H9 (cell line): ENCODE measurements at regions not wholly inside any gene's neighbourhood (a gene's known extent, or its start where the extent isn't known, plus 50 kb on each side); places are given as distances from the start of the nearest gene placed in this dataset.

ENCODE experiments used
- DNase-seq: peaks from one replicate; pipeline ENCODE4 v3.0.0-alpha.2; 2017
- H2AFZ ChIP-seq: one replicate; pipeline ENCODE4 v1.6.1; 2013; ENCODE audit warnings: mild to moderate bottlenecking, low read length, control low read depth, moderate library complexity
- H2AK5ac ChIP-seq: 2 replicates; pipeline ENCODE4 v1.6.1; 2013; ENCODE audit warnings: low read length, control low read depth, mixed read lengths; ENCODE audit not compliant: insufficient read length
- H2BK120ac ChIP-seq: one replicate; pipeline ENCODE4 v1.6.1; 2013; ENCODE audit warnings: low read depth, mild to moderate bottlenecking, low read length, control low read depth, inconsistent platforms; ENCODE audit not compliant: poor library complexity, severe bottlenecking
- H2BK12ac ChIP-seq: 2 replicates; pipeline ENCODE4 v1.6.1; 2013; ENCODE audit warnings: low read length, control low read depth, mixed read lengths, low read depth; ENCODE audit not compliant: insufficient read length
- H2BK15ac ChIP-seq: 2 replicates; pipeline ENCODE4 v1.6.1; 2013; ENCODE audit warnings: low read depth, low read length, control low read depth
- H2BK20ac ChIP-seq: one replicate; pipeline ENCODE4 v1.6.1; 2013; ENCODE audit warnings: low read depth, mild to moderate bottlenecking, low read length, control low read depth, inconsistent platforms; ENCODE audit not compliant: poor library complexity, severe bottlenecking
- H2BK5ac ChIP-seq: 2 replicates; pipeline ENCODE4 v1.6.1; 2013; ENCODE audit warnings: low read length, control low read depth, mixed read lengths; ENCODE audit not compliant: insufficient read length
- H3K14ac ChIP-seq: 2 replicates; pipeline ENCODE4 v1.6.1; 2013; ENCODE audit warnings: low read length, control low read depth; ENCODE audit not compliant: insufficient read depth
- H3K18ac ChIP-seq: 2 replicates; pipeline ENCODE4 v1.6.1; 2013; ENCODE audit warnings: low read depth, mild to moderate bottlenecking, mixed read lengths, low read length, control low read depth; ENCODE audit not compliant: insufficient read length
- H3K23ac ChIP-seq: 2 replicates; pipeline ENCODE4 v1.6.1; 2013; ENCODE audit warnings: low read length, control low read depth, mixed read lengths, low read depth; ENCODE audit not compliant: insufficient read length
- H3K23me2 ChIP-seq: 2 replicates; pipeline ENCODE4 v1.6.1; 2013; ENCODE audit warnings: low read depth, mild to moderate bottlenecking, mixed read lengths, low read length, control low read depth; ENCODE audit not compliant: insufficient read length, poor library complexity, severe bottlenecking
- H3K27ac ChIP-seq: 2 replicates; pipeline ENCODE4 v1.5.1; 2013; ENCODE audit warnings: low read length, control low read depth, mixed read lengths, low read depth; ENCODE audit not compliant: insufficient read length
- H3K27me3 ChIP-seq: 2 replicates; pipeline ENCODE4 v1.6.1; 2013; ENCODE audit warnings: low read length, control low read depth, inconsistent platforms; ENCODE audit not compliant: insufficient read depth
- H3K4ac ChIP-seq: 2 replicates; pipeline ENCODE4 v1.6.1; 2013; ENCODE audit warnings: low read depth, mild to moderate bottlenecking, control low read depth, inconsistent platforms, low read length, moderate library complexity
- H3K4me1 ChIP-seq: 2 replicates; pipeline ENCODE4 v1.6.1; 2013; ENCODE audit warnings: low read length, control low read depth, inconsistent platforms; ENCODE audit not compliant: insufficient read depth
- H3K4me2 ChIP-seq: 2 replicates; pipeline ENCODE4 v1.6.1; 2013; ENCODE audit warnings: low read length, control low read depth, mixed read lengths; ENCODE audit not compliant: insufficient read length, insufficient read depth
- H3K56ac ChIP-seq: 2 replicates; pipeline ENCODE4 v1.6.1; 2013; ENCODE audit warnings: low read depth, mild to moderate bottlenecking, mixed read lengths, low read length, control low read depth; ENCODE audit not compliant: insufficient read length
- H3K79me1 ChIP-seq: 2 replicates; pipeline ENCODE4 v1.6.1; 2013; ENCODE audit warnings: low read depth, mild to moderate bottlenecking, moderate library complexity, low read length, control low read depth, inconsistent platforms; ENCODE audit not compliant: insufficient read depth, poor library complexity, severe bottlenecking
- H3K79me2 ChIP-seq: 2 replicates; pipeline ENCODE4 v1.6.1; 2013; ENCODE audit warnings: low read length, control low read depth, inconsistent platforms; ENCODE audit not compliant: insufficient read depth
- H3K9ac ChIP-seq: 2 replicates; pipeline ENCODE4 v1.6.1; 2013; ENCODE audit warnings: low read length, control low read depth, mixed read lengths; ENCODE audit not compliant: insufficient read length; ENCODE audit errors: extremely low read depth
- H3K9me3 ChIP-seq: one replicate; pipeline ENCODE4 v1.6.1; 2013; ENCODE audit warnings: low read depth, low read length, inconsistent platforms; ENCODE audit not compliant: control insufficient read depth
- H3T11ph ChIP-seq: one replicate; pipeline ENCODE4 v1.6.1; 2013; ENCODE audit warnings: mild to moderate bottlenecking, low read length, control low read depth, inconsistent platforms
- H4K20me1 ChIP-seq: one replicate; pipeline ENCODE4 v1.6.1; 2013; ENCODE audit not compliant: control insufficient read depth, insufficient read length, insufficient read depth
- H4K5ac ChIP-seq: 2 replicates; pipeline ENCODE4 v1.6.1; 2013; ENCODE audit warnings: low read depth, mild to moderate bottlenecking, mixed read lengths, low read length, control low read depth; ENCODE audit not compliant: insufficient read length
- H4K8ac ChIP-seq: replicated peaks from 2 replicates; pipeline ENCODE4 v1.6.1; 2013; ENCODE audit warnings: low read length, control low read depth, mixed read lengths, low read depth; ENCODE audit not compliant: insufficient read length
- H4K91ac ChIP-seq: 2 replicates; pipeline ENCODE4 v1.6.1; 2013; ENCODE audit warnings: low read depth, mild to moderate bottlenecking, moderate library complexity, mixed read lengths, low read length, control low read depth; ENCODE audit not compliant: insufficient read length
- H3K27ac Mint-ChIP-seq, 3 experiments: 2 replicates in 2 of 3; 3 replicates in 1 of 3; pipeline ENCODE4 v1.8.0; 2020 to 2021; ENCODE audit warnings: mixed read lengths in 3 of 3, mild to moderate bottlenecking in 1 of 3, moderate library complexity in 1 of 3
- H3K27me3 Mint-ChIP-seq: 2 replicates; pipeline ENCODE4 v1.8.0; 2021; ENCODE audit warnings: low read depth, mild to moderate bottlenecking, moderate library complexity, mixed read lengths
- H3K36me3 Mint-ChIP-seq, 3 experiments: 2 replicates in 2 of 3; 3 replicates in 1 of 3; pipeline ENCODE4 v1.8.0; 2020 to 2021; ENCODE audit warnings: low read depth in 3 of 3, mixed read lengths in 3 of 3; ENCODE audit not compliant: insufficient read depth in 1 of 3
- H3K4me1 Mint-ChIP-seq, 2 experiments: 2 replicates each; pipeline ENCODE4 v1.8.0; 2020; ENCODE audit warnings: mixed read lengths in 2 of 2
- H3K4me3 Mint-ChIP-seq, 2 experiments: 2 replicates in 1 of 2; 3 replicates in 1 of 2; pipeline ENCODE4 v1.8.0; 2020 to 2021; ENCODE audit warnings: mild to moderate bottlenecking in 2 of 2, mixed read lengths in 2 of 2, moderate library complexity in 1 of 2
- H3K9me3 Mint-ChIP-seq, 2 experiments: 2 replicates in 1 of 2; 3 replicates in 1 of 2; pipeline ENCODE4 v1.8.0; 2020; ENCODE audit warnings: mild to moderate bottlenecking in 2 of 2, mixed read lengths in 2 of 2, moderate library complexity in 1 of 2
- CTCF ChIP-seq: fragments of 200-600 bp; sonication (generic); conservative IDR thresholded peaks from 3 replicates; pipeline ENCODE4 v1.8.0; 2021; ENCODE audit warnings: antibody characterized with exemption, mild to moderate bottlenecking
- WGBS: extraction: QIAGEN DNeasy Blood & Tissue Kit; methylation state at CpG from one replicate; pipeline ENCODE4 v1.1.7; 2013; ENCODE audit warnings: missing lambda C conversion rate, low lambda C conversion rate, mixed read lengths; ENCODE audit not compliant: insufficient read length; ENCODE audit errors: extremely low coverage; 5-methylcytosine and 5-hydroxymethylcytosine counted together

- Histone ChIP-seq H2AFZ (no peak overlapping the region), H3K18ac (no peak overlapping the region), H3K23me2 (no peaks in the 10 kb centered on the region), H2BK15ac (no peak overlapping the region), H4K5ac (no peak overlapping the region), H3K4me2 (no peak overlapping the region), H4K91ac (no peak overlapping the region), H3K9ac (no peak overlapping the region), H3K9me3 (no peaks in the 10 kb centered on the region), H3K56ac (no peak overlapping the region), H3K4ac (no peak overlapping the region), H3K4me1 (peaks cover 5% of the 10 kb centered on the region; the same call in 1 of the 2 replicates), H2BK120ac (no peak overlapping the region), H2BK20ac (no peak overlapping the region), H3K27ac (no peak overlapping the region), H2BK5ac (no peak overlapping the region), H3K14ac (no peak overlapping the region), H3K27me3 (no peaks in the 10 kb centered on the region), H4K20me1 (no peaks in the 10 kb centered on the region), H3K79me1 (no peaks in the 10 kb centered on the region), H4K8ac (no peak overlapping the region), H3K23ac (no peak overlapping the region), H3T11ph (no peak overlapping the region), H3K79me2 (no peaks in the 10 kb centered on the region), H2AK5ac (no peak overlapping the region), H2BK12ac (no peak overlapping the region)
- H3K4me3 Mint-ChIP-seq, result no peak overlapping the region
- WGBS, result no CpG with 5 or more reads among the region's 2 CpGs
- no peaks in the 10 kb centered on the region; the same call in 1 of the 2 replicates for H3K27me3 Mint-ChIP-seq
- H3K4me1 Mint-ChIP-seq, result peaks cover 5 to 11% of the 10 kb centered on the region in 2 experiments
- TF ChIP-seq CTCF, result no peak
- H3K9me3 Mint-ChIP-seq, result no peaks in the 10 kb centered on the region
- DNase-seq, result no peak
- no peaks in the 10 kb centered on the region for H3K36me3 Mint-ChIP-seq
- H3K27ac Mint-ChIP-seq, result no peak overlapping the region; a peak in 1 of 7 replicates
Observed at GRCh38 chr3:3333571-3333970, 154.1 kb upstream of the CRBN start.
